GM13977 (cell line): ENCODE measurements at regions not wholly inside any gene's neighbourhood (a gene's known extent, or its start where the extent isn't known, plus 50 kb on each side); places are given as distances from the start of the nearest gene placed in this dataset.
A peak's percentile ranks its signal among the peaks of the same experiment; 100 is the strongest.

ENCODE experiments used
- DNase-seq: peaks from one replicate; pipeline ENCODE4 v3.0.0; 2012; ENCODE audit warnings: low spot score
- CTCF ChIP-seq: IDR thresholded peaks from 2 replicates; pipeline ENCODE4 v1.5.1; 2012; ENCODE audit warnings: mild to moderate bottlenecking, control low read depth; ENCODE audit not compliant: insufficient read depth; ENCODE audit errors: extremely low read depth, missing control alignments
- in situ Hi-C: fragments of 300-500 bp; cut with MboI; formaldehyde crosslinking; loops from one replicate; pipeline ENCODE4 v1.12.0; 2022; ENCODE audit warnings: low sequenced_read_pairs, low pct_unique_long_range_greater_than_20kb, mixed read lengths, inconsistent platforms; ENCODE audit not compliant: unreplicated experiment

- TF ChIP-seq CTCF: no peak
- in situ Hi-C loops: no loop called here
- no peak for DNase-seq
These were observed 302.2 kb upstream of the DDX18 start for GRCh38 chr2:117512307-117512706.

GRCh38 chr2:117514371-117514770 lies 300.1 kb upstream of the DDX18 start:
- in situ Hi-C loops: no loop called here
- no peak for TF ChIP-seq CTCF
- DNase-seq: no peak

GRCh38 chr2:117519238-117519637 lies 295.3 kb upstream of the DDX18 start:
- in situ Hi-C loops: no loop called here
- TF ChIP-seq CTCF: no peak
- DNase-seq: no peak

GRCh38 chr2:117519721-117520120 lies 294.8 kb upstream of the DDX18 start:
- in situ Hi-C loops: no loop called here
- DNase-seq: no peak
- TF ChIP-seq CTCF: no peak

GRCh38 chr2:117523267-117523666 lies 291.2 kb upstream of the DDX18 start:
- DNase-seq: no peak
- in situ Hi-C loops: no loop called here
- no peak for TF ChIP-seq CTCF

- TF ChIP-seq CTCF: no peak
- in situ Hi-C loops: no loop called here
These were observed 290.7 kb upstream of the DDX18 start for GRCh38 chr2:117523711-117524238.

GRCh38 chr2:117536139-117536538 lies 278.4 kb upstream of the DDX18 start:
- in situ Hi-C loops: no loop called here
- TF ChIP-seq CTCF: peak; percentile 44
- DNase-seq: no peak

More at GRCh38 chr2:117523711-117524238, 290.7 kb upstream of the DDX18 start:
- DNase-seq: no peak
